Glutamatergic neuron (in vitro differentiated cells): ENCODE measurements at regions not wholly inside any gene's neighbourhood (a gene's known extent, or its start where the extent isn't known, plus 50 kb on each side); places are given as distances from the start of the nearest gene placed in this dataset.

Source experiments
- DNase-seq: peaks from one replicate; pipeline ENCODE4 v3.0.0; 2022
- H3K27ac Mint-ChIP-seq: one replicate; pipeline ENCODE4 v1.8.0; 2020; ENCODE audit warnings: mild to moderate bottlenecking, mixed read lengths, inconsistent platforms; ENCODE audit not compliant: unreplicated experiment
- H3K27me3 Mint-ChIP-seq: one replicate; pipeline ENCODE4 v1.8.0; 2020; ENCODE audit warnings: mild to moderate bottlenecking, moderate library complexity, mixed read lengths, inconsistent platforms; ENCODE audit not compliant: unreplicated experiment
- H3K36me3 Mint-ChIP-seq: one replicate; pipeline ENCODE4 v1.8.0; 2020; ENCODE audit warnings: mild to moderate bottlenecking, mixed read lengths, inconsistent platforms; ENCODE audit not compliant: unreplicated experiment
- H3K4me1 Mint-ChIP-seq: one replicate; pipeline ENCODE4 v1.8.0; 2020; ENCODE audit warnings: mild to moderate bottlenecking, low read depth, mixed read lengths, inconsistent platforms; ENCODE audit not compliant: unreplicated experiment
- H3K4me3 Mint-ChIP-seq: one replicate; pipeline ENCODE4 v1.8.0; 2020; ENCODE audit warnings: mild to moderate bottlenecking, mixed read lengths, inconsistent platforms; ENCODE audit not compliant: unreplicated experiment
- H3K9me3 Mint-ChIP-seq: one replicate; pipeline ENCODE4 v1.8.0; 2020; ENCODE audit warnings: mild to moderate bottlenecking, moderate library complexity, mixed read lengths, inconsistent platforms; ENCODE audit not compliant: unreplicated experiment
- CTCF ChIP-seq: fragments of 200-600 bp; sonication (generic); IDR thresholded peaks from one replicate; pipeline ENCODE4 v1.5.0; 2021; ENCODE audit not compliant: partially characterized antibody, unreplicated experiment

- Mint-ChIP-seq H3K9me3 (no peaks in the 10 kb centered on the region), H3K4me3 (no peak overlapping the region), H3K27me3 (no peaks in the 10 kb centered on the region), H3K27ac (no peak overlapping the region), H3K4me1 (no peaks in the 10 kb centered on the region), H3K36me3 (no peaks in the 10 kb centered on the region)
- no peak for DNase-seq
- no peak for TF ChIP-seq CTCF
Observed at GRCh38 chr2:150088538-150088937, 398.9 kb downstream of the RND3 start.

GRCh38 chr2:150085478-150085877 is 402.0 kb downstream of the RND3 start:
- Mint-ChIP-seq H3K4me1 (no peaks in the 10 kb centered on the region), H3K27ac (no peak overlapping the region), H3K4me3 (no peak overlapping the region), H3K27me3 (no peaks in the 10 kb centered on the region), H3K9me3 (no peaks in the 10 kb centered on the region), H3K36me3 (no peaks in the 10 kb centered on the region)
- no peak for TF ChIP-seq CTCF
- no peak for DNase-seq

- H3K9me3 Mint-ChIP-seq = no peaks in the 10 kb centered on the region
- no peaks in the 10 kb centered on the region for H3K27me3 Mint-ChIP-seq
- H3K4me3 Mint-ChIP-seq = no peak overlapping the region
- DNase-seq = no peak
- H3K36me3 Mint-ChIP-seq = no peaks in the 10 kb centered on the region
- H3K27ac Mint-ChIP-seq = no peak overlapping the region
- TF ChIP-seq CTCF = no peak
- H3K4me1 Mint-ChIP-seq = no peaks in the 10 kb centered on the region
Observed at GRCh38 chr2:150081775-150082481, 405.5 kb downstream of the RND3 start.

DNA sequence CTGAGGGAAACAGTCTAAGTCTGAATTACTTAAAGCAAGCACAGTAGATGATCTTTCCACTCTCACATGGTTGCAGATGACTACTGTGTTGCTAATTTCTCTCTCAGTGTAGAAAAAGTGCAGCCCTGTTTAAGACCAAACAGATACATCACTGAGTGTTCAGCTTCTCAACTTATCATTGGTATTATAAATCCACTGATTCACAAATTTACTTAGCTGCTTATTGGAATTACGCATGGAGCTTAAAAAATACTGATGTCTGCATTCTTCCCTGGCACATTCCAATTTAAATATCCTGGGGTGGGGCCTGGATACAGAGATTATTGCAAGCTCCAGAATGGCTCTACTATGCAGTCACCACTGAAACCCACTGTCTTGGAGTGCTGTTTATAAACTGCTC is 411.2 kb downstream of the RND3 start:
- no peaks in the 10 kb centered on the region for H3K27me3 Mint-ChIP-seq
- no peak overlapping the region for H3K27ac Mint-ChIP-seq
- no peak overlapping the region for H3K4me3 Mint-ChIP-seq
- no peak for TF ChIP-seq CTCF
- no peak for DNase-seq
- H3K36me3 Mint-ChIP-seq = no peaks in the 10 kb centered on the region
- H3K9me3 Mint-ChIP-seq = no peaks in the 10 kb centered on the region
- H3K4me1 Mint-ChIP-seq = no peaks in the 10 kb centered on the region

GRCh38 chr2:150075831-150076230 is 411.6 kb downstream of the RND3 start:
- H3K27me3 Mint-ChIP-seq = no peaks in the 10 kb centered on the region
- H3K36me3 Mint-ChIP-seq = no peaks in the 10 kb centered on the region
- H3K4me1 Mint-ChIP-seq = no peaks in the 10 kb centered on the region
- no peak for TF ChIP-seq CTCF
- H3K4me3 Mint-ChIP-seq = no peak overlapping the region
- no peak overlapping the region for H3K27ac Mint-ChIP-seq
- DNase-seq = no peak
- no peaks in the 10 kb centered on the region for H3K9me3 Mint-ChIP-seq
